NCI-H1417 treated with DMSO at 0.1 percent for 48 hours (cell line): ENCODE measurements at regions not wholly inside any gene's neighbourhood (a gene's known extent, or its start where the extent isn't known, plus 50 kb on each side); places are given as distances from the start of the nearest gene placed in this dataset.

Experiments used
- DNase-seq: peaks from one replicate; lab custom pipeline; 2025; lab: John Stamatoyannopoulos, UW

DNA sequence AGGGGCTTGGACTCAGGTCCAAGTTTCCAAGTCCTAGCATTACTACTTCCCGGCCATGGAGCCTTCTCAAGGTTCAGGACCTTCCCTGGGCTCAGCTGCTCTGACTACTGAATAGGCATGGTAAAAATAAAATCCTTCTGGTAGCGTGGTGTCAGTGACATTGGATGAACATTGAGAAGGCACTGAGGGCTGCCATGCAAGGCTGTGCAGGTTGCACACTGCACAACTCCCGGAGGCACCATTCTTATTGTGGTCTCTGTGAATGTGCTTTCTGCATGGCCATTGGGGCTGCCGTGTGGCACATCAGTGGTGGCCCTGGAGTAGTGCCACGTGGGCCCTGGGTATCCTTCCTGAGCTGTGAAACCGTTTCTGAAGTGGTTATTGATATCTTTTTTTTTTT, 250.2 kb upstream of the CIBAR2 start:
- no peak for DNase-seq

GRCh38 chr16:85363427-85363826, 249.7 kb upstream of the GSE1 start:
- no peak for DNase-seq

DNA sequence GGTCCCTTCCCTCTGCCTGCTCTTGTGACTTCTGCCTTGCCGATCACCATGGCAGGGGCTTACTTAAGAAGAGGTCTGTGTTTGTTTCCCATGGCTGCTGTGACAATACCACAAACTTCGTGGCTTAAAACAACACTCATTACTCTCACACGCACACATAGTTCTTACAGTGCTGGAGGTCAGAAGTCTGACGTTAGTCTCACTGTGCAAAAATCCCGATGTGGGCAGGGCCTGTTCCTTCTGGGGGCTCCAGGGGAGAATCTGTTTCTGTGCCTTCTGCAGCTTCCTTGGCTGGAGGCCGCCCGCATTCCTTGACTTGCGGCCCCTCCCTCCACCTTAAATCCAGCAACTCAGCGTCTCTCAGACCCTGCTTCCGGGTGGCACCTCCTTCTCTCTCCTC, 249.2 kb upstream of the GSE1 start:
- DNase-seq = no peak

DNA sequence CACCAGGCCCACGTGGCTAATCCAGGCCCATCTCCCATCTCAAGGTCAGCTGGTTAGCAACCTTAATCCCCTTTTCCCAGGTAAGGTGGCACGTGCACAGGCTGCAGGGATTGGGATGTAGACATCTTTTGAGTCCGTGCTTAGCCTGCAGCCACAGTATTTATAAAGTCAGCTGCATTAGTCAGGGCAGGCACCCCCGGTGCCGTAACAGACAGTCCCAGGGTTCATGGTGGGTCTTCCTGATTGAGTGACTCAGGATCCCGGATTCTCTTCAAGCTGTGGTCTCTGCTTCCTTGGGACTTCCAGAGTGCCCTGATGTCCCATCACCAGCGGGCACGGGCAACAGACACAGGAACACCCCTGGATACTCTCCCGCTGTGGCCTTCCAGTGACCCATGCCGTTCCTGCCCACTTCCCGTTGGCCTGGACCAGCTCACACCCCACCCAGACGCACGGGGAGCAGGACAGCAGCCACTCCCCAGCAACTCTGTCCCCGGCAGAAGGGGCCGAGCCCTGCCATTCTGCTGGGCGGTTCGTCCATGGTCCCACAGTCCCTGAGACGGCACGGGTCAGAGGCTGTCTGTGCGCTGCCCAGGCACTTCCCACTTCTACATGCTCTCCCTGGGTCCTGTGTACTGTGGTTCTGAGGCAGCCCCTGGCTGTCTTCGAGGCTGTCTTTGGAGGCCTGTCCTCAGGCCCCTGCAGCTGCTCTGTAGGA, 248.6 kb upstream of the GSE1 start:
- no peak for DNase-seq

DNA sequence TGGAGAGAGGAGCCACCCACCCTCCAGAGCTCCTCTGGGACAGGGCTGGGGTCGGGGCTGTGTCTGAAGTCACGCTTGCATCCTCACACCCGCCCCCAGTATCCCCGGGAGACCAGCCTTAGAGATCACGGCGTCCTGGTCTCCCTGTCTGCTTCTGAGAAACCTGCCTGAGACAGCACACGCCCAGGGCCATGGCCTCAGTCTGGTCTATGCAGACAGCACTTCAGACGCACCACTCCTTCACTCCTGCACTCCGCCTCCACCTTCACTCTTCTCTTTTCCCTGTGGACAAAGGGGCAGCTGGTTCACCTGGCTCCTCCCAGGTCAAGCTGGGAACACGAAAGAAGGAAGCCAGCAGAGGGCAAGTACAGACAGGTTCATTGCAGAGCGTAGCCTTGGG, 248.0 kb upstream of the GSE1 start:
- no peak for DNase-seq

GRCh38 chr16:85366031-85366763, 246.9 kb upstream of the GSE1 start:
- no peak for DNase-seq

DNA sequence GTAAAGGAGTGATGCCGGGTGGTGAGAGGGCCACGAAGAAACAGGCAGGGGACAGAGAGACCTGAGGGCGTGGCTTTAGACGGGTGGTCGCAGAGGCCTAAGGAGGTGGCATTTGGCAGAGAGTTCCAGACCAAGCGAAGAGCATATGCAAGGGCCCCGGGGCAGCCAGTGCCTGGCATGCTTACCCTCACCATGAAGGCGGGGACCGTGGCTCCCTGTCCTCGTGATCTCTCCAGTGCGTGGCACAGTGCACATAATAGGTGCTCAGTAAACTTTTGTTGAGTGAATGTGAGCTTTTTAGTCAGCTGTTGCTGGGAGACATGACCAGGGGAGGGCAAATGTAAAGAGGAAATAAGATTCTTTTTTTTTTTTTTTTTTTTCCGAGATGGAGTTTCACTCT, 245.6 kb upstream of the GSE1 start:
- no peak for DNase-seq

GRCh38 chr16:85369060-85369459, 244.1 kb upstream of the GSE1 start:
- no peak for DNase-seq

GRCh38 chr16:85369741-85370528, 243.2 kb upstream of the GSE1 start:
- no peak for DNase-seq

DNA sequence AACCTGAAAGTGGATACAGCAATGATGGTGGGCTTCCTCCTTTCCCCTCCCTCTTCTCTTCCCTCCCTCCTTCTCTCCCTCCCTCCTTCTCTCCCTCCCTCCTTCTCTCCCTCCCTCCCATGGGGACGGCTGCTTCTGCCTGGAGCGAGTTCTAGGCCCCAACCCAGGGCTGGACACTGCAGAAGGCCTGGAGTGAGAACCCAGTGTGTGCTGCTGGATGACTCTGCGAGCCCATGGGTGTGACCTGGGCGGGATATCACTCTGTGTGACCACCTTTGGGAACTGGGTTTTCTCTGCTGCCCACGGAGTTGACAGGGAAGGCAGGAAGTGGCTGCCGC, 242.6 kb upstream of the GSE1 start:
- DNase-seq = no peak

GRCh38 chr16:85370881-85371651, 242.1 kb upstream of the GSE1 start:
- DNase-seq = no peak

DNA sequence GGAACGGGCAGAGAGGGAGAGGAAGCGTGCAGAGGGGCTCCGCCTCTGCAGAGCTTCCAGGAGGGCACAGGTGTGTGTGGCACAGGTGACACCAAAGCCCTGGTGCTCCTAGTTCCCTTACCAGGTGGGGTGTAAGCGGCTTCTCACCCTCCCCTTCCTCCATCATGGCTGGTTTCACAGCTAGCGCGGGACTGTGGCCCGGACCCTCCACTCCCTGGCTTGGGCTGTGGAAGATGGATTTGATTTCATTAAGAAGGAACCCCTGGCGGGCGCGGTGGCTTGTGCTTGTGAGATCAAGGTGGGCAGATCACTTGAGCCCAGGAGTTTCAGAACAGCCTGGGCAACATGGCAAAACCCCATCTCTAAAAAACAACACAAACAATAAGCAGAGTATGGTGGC, 241.2 kb upstream of the GSE1 start:
- DNase-seq = no peak

DNA sequence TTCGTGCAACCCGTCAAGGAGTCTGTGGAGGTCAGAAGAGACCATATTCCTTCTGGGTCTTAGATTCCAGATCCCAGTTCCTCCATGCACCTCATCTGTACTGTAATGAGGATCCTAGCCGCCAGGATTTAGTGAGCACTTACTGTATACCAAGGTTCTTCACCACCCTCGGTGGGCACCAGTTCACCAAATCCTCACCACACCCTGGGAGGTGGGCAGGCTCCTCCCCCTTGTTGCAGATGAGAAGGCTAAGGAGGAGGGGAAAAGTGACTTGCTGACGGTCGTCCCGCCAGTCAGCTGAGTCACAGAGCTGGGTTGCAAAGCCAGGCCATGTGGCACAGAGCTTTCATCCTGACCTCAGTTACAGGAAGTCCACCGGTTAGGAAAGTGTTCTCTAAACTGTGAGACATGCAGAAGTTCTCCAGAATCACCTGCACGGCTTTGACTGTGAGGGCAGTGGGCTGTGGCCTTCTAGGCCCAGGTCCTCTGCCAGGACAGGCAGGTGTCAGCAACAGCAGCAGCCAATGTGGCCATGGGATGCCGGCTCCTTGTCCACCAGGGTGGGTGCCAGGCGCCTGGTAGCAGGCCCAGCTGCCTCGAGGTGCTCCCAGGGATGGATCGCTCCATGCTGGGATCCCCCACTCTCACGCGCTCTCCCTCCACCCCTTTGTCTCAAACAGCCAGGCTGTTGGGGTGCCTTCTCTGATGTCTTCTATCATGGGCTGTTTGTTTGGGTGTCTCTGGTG, 240.3 kb upstream of the GSE1 start:
- DNase-seq = no peak

DNA sequence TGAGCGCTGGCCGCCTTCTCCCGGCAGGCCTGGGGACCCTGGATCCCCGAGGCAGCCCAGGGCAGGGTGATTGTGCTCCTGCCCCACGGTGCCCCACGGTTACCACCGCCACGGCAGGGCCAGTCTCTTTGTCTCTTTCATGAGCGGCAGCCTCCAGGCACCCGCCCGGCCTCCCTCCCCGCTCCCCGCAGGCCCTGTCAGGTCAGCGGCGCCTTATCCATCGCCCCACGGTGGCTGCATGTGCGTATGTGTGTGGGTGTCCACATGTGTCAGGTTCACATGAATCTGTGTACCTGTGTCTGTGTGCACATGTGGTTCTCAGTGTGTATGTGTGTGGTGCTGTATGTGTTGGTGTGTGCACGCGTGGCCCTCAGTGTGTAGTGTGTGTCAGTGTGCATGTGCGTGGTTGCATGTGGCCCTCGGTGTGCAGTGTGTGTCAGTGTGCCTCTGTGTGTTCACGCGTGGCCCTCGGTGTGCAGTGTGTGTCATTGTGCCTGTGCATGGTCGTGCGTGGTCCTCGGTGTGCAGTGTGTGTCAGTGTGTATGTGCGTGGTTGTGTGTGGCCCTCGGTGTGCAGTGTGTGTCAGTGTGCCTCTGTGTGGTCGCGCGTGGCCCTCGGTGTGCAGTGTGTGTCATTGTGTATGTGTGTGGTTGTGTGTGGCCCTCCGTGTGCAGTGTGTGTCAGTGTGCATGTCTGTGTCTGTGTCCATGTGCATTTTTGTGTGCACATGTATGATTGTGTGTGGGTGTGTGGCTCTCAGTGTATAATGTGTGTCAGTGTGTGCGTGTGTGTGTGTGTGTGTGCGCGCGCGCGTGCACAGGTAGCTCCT, 239.2 kb upstream of the GSE1 start:
- DNase-seq = no peak

GRCh38 chr16:85374571-85374872, 238.6 kb upstream of the GSE1 start:
- no peak for DNase-seq

DNA sequence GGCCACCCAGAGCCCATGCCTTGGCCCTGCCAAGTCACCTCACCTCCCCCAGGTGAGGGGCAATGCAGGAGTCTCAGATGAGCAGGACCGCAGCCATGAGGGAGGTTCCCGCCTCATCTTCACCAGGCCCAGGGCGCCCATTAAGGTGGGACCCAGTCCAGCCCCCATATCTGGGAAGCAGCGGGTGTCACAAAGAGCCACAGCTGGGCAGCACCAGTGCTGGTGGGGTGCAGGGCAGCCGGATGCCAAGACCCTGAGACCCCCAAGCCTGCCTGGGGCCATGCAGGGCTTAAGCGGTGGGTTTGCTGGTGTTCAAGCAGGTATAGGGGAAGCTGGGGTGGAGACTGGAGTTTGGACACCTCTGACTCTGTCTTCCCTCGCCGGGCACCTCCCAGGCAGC, 237.8 kb upstream of the GSE1 start:
- no peak for DNase-seq

- no peak for DNase-seq
Observed at GRCh38 chr16:85376292-85377095, 236.6 kb upstream of the GSE1 start.

DNA sequence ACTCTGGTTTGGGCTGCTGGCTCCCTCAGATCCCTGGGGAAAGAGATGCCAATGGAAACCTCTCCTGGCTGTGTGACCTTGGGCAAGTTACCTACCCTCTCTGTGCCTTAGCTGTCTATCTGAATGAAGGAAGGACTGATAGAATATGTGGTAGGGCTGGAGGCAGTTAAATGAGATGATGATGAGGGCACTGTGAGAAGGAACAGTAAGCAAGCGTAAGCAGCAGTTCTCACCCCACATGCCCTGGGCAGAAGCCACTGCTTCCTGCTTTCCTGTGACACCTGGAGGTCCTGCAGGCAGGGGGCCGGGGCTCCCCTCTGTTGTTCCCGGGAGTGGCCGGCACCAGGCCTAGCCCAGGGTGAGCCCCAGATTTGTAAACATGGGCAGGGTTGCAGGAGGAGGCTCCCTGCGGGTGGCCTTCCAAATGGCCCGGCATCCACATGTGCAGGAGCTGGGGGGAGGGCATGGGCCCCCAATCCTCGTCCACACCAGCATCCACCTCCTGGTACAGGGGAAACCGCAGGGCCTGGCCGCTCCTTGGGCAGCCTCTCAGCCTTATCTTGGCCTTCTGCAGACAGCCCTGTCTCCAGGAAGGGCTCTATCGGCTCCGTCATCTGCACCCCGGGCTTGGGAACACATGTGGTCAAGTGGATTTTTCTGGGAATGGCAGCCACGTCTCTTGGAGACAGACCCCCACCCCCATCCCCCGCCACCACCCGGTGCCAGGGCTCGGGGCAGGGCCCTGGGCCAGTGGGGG, 235.6 kb upstream of the GSE1 start:
- no peak for DNase-seq
